CD4-positive, alpha-beta T cell treated with Interleukin-12 subunit alpha and Interleukin-12 subunit beta, for 1 hour (primary cell): ENCODE measurements at regions not wholly inside any gene's neighbourhood (a gene's known extent, or its start where the extent isn't known, plus 50 kb on each side); places are given as distances from the start of the nearest gene placed in this dataset.

Source experiments
- DNase-seq: peaks from one replicate; pipeline ENCODE4 v3.0.0-alpha.2; 2020

DNA sequence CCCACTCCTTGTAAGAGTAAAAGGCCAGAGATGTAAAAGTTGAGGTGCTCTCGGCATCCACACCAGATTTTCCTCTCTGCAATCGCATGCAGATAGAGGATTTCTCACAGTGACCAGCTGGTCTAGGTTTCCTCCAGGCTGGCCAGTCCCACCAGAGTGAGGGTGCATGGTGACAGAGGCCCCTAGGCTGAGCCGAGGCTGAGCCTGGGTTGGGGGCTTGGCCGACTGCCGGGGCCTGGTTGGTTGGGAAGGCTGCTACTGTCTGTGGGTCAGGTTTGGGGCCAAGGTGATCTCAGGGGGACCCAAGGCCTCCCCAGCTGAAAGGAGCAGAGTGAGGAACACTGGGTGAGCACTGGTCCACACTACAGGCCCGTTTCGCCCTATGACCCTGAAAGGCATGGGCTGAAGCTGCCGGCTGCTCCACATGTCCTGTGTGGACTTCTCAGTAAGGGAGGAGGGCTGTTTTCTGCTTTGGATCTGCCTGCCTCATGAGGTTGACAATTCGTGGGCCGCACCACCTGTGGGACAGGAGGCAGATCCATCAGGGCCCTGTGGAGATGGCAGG, 400.8 kb upstream of the IRX4 start:
- DNase-seq = no peak

DNA sequence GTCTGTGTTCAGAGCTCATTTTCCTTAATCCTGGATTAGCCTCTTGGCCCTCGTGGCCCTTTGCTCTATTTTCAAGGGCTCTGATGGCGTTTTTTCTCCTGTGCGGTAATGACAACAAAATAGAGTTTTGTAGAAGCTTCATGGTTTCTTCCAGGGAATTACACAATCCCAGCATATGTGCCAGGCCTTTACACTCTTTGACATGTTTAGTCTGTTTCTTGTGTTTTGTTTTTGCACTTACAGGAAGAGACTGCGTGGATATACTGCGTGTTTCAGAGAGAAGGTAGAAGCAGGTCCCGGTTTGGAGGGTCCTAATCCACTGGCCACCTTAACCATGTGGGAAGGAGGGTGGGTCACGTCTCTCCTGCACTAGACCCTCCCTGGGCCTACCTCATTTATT, 400.2 kb upstream of the IRX4 start:
- no peak for DNase-seq

DNA sequence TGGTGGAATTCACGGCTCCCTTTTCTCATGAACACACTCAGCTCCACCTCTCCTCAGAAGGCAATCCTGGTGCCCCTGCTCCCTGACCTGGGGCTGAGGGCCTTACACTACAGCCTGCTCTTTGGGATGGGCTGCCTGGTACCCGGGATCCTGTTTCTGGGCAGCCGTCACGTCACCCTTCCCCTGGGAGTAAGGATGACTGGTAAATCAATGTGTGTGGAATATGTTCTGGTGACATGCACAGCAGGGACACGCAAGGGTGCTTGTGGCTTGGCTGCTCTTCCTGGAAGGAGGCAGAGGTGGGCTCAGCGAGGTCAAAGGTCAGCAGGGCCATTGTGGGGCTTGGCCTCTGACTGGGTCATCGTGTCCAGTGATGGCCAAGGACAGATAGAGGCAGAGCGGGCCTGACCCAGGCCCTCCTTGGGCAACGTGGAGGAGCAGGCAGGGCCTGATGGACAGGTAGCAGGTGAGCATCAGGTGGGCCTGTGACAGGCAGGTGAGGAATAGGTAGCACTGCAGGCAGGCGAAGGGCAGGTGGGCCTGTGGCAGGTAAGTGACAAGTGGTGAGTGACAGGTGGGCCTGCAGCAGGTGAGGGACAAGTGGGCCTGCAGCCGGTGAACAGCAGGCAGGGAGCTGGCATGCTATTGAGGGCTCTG, 399.4 kb upstream of the IRX4 start:
- DNase-seq = no peak

DNA sequence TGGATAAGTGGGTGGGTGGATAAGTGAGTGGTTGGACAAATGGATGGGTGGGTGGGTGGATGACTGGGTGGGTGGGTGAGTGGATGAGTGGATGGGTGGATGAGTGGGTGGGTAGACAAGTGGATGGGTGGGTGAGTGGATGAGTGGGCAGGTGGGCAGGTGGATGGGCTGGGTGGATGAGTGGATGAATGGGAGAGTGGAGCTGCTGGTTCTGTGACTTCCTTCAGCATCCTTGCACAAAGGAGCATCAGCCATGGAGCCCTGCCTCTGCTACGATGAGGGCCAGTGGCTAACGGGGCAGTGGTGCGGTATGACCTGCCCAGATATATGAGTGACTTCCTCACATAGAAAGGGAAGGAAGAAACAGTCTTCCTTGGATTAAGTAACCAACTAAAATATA, 398.7 kb upstream of the IRX4 start:
- DNase-seq = no peak

GRCh38 chr5:2280318-2280717, 397.6 kb upstream of the IRX4 start:
- no peak for DNase-seq

DNA sequence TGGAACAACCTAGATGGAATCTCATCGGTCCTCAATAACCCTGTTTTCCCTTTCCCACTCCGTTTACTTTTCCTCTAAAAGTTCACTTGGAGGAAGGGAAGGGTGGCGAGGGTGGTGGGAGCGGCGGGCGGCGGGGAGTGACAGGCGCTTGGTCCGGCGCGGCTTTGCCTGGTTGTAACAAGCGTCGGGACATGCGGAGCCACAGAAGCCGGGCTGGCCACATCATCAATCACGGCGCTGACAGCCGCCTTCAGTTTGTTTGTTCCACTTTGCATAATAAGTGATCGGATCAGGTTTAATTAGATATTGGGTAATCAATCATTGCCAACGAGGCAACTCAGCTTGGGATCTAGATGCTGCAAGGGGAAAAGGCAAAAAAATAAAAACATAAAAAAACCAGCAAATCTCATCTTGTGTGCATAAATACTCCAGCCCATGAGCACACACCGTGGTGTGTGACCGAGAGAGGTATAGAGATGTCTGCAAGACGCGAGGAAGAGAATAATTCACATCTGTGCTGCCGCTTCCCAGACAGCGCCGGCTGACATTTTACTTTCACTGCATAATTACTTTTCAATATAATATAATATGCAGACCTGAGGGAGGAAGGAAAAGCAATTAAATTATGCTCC, 396.2 kb upstream of the IRX4 start:
- DNase-seq = no peak

GRCh38 chr5:2277886-2278285, 395.2 kb upstream of the IRX4 start:
- DNase-seq = no peak

GRCh38 chr5:2276101-2276500, 393.4 kb upstream of the IRX4 start:
- DNase-seq = no peak

- no peak for DNase-seq
These were observed 390.0 kb upstream of the IRX4 start for GRCh38 chr5:2272755-2273154.

GRCh38 chr5:2272039-2272438, 389.3 kb upstream of the IRX4 start:
- no peak for DNase-seq

DNA sequence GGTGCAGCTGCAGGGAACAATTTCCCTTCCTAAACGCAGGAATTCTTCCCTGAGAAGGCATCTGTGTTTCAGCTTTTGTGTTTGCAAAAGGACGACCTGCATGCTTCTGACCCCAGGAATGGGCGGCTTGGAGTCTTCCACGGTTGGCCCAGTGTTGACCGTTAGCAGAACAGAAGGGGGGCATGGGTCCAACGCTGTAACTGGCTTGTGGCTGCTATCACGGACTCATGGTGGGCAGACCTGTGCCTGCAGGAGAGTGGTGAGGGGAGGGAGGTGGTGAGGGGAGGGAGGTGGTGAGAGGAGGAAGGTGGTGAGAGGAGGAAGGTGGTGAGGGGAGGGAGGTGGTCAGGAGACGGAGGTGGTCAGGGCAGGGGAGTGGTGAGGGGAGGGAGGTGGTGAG, 388.6 kb upstream of the IRX4 start:
- no peak for DNase-seq

GRCh38 chr5:2270467-2270866, 387.7 kb upstream of the IRX4 start:
- no peak for DNase-seq

GRCh38 chr5:2269656-2270055, 386.9 kb upstream of the IRX4 start:
- DNase-seq = no peak

- DNase-seq = no peak
These were observed 385.3 kb upstream of the IRX4 start for GRCh38 chr5:2267991-2268390.

GRCh38 chr5:2266641-2267240, 384.0 kb upstream of the IRX4 start:
- no peak for DNase-seq

GRCh38 chr5:2265341-2265740, 382.6 kb upstream of the IRX4 start:
- no peak for DNase-seq

GRCh38 chr5:2263763-2264162, 381.0 kb upstream of the IRX4 start:
- DNase-seq = no peak

DNA sequence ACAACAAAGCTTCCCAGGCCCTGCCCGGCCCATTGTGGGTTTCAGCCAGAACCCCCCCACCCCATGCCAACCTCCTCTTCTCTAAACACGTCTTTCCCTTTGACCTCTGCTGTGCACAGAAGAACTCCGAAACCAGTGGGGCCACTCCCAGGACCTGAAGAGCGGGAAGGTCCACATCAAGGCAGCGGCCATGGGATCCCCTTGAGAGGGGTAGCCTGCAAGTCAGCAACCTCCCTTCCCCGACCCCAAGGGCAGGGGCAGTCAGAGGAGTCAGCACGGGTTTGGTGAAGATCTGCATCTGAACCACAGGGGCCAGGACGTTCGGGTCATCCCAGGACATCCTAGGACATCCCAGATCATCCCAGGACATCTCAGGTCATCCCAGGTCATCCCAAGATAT, 379.9 kb upstream of the IRX4 start:
- no peak for DNase-seq

DNA sequence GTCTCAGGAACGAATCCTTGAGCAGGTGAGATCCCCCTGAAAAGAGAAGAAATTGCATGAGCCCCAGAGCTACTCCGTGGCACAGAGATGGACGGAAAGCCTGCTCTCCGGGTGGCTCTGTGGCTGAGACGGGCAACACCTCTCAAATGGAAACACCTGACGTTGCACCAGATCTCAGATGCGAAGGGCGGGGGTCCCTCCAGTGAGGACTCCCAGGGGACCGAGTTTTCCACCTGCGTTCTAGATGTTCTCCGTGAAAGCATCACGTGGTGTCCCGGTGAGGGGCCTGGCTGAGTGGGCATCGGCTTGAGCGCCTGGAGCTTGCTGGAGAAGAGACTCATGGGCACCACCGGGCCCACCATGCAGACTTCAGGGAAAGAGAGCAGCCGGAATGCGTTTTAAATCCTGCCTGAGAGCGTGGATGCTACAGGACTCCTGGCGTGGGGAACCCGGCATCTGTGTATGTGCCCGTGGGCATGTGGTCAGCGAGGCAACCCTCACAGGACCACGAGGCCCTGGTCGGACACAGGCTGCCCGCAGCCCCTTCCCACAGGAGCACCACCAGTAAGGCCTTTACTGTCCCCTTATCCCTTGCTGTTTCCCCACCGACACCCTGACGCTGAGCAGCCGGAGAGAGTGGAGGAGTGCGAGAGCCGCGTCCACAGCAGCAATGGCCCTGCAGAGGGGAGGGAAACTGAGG, 378.4 kb upstream of the IRX4 start:
- no peak for DNase-seq

- DNase-seq = no peak
These were observed 377.7 kb upstream of the IRX4 start for GRCh38 chr5:2260211-2261003.

DNA sequence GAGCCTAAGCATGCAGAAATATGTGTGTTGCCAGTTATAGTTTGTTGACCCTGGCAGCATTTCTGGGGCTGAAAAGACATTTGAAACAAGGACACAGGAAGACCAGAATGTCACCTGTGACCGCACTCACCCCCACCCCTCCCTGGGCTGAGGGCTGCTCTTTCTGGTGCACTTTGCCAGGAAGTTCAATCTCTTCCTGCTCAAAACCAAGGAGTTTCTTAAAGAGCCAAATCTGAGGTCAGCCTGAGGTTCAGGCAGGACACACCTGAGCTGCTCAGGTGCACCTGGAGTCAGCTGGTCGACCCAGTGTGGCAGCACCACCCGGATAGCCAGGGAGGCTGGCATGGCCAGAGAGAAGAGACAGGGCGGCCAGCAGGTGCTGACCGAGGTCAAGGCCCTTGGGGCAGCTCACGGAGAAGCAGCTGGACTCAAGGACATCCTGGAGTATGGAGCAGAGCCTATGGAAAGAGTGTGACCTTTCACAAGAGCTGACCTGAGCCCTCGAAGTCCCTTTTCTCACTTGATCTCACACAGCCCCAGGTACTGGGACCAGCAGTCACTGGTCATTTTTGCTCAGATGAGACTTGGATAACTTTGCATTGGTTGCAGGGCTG, 376.9 kb upstream of the IRX4 start:
- no peak for DNase-seq

DNA sequence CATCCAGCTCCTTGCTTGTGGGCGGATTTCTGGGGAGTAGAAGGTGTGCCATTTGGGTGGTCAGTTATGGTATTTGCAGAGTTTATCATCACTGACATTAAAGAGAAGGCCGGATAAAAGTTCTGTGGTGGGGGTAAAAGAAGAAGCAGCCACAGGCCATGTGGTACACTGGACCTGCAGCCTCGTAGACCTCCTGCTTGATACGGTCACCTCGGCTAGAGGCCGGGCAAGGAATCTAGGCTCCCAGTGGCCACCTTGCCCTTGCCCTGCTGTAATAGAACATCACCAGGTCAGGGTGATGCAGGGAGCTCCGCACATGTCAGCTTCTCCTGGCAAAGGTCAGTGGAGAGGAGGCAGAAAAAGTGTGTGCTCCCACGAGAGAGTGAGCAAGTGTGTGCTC, 376.1 kb upstream of the IRX4 start:
- DNase-seq = no peak
